ENCODE measurements at regions not wholly inside any gene's neighbourhood (a gene's known extent, or its start where the extent isn't known, plus 50 kb on each side); places are given as distances from the start of the nearest gene placed in this dataset.

DNA sequence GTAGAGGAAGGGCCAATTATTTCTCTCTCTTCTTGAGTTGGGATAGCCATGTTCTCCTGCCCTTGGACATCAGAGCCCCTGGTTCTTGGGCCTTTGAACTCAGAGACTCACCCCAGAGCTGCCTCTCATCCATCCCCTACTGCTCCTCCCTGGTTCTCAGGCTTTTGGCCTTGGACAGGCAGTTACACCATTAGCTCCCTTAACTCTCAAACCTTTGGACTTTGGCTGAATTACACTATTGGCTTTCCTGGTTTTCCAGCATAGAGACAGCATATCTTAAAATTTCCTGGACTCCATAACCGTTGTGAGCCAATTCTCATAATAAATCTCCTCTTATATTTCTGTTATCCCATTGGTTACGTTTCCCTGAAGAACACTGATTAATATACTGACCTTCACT lies 63.7 kb upstream of the CHL1 start:
- TF ChIP-seq CTCF (optimal IDR thresholded peaks at IDR 0.05 in 1 of 3, IDR thresholded peaks at IDR 0.05 in 1 of 3, conservative IDR thresholded peaks at IDR 0.05 in 1 of 3; ENCODE audit: extremely low read depth in 1 of 3, insufficient read depth in 2 of 3, low read length in 3 of 3) = no peak
- TF ChIP-seq EZH2 (IDR thresholded peaks at IDR 0.05; ENCODE audit: low read length) = no peak

Measured in keratinocyte (primary cell).